GM12872 (cell line): ENCODE measurements at regions not wholly inside any gene's neighbourhood (a gene's known extent, or its start where the extent isn't known, plus 50 kb on each side); places are given as distances from the start of the nearest gene placed in this dataset.

Source experiments
- CTCF ChIP-seq: IDR thresholded peaks from 3 replicates; pipeline ENCODE4 v1.5.1; 2011; ENCODE audit warnings: low read depth, mild to moderate bottlenecking, low read length, moderate library complexity; ENCODE audit not compliant: insufficient read depth

- TF ChIP-seq CTCF, result no peak
These were observed 263.0 kb downstream of the EIPR1 start for GRCh38 chr2:3114406-3115185.

GRCh38 chr2:3113769-3114168 lies 263.8 kb downstream of the EIPR1 start:
- no peak for TF ChIP-seq CTCF

GRCh38 chr2:3113122-3113521 lies 264.5 kb downstream of the EIPR1 start:
- no peak for TF ChIP-seq CTCF

- no peak for TF ChIP-seq CTCF
These were observed 265.1 kb downstream of the EIPR1 start for GRCh38 chr2:3112553-3112952.

- no peak for TF ChIP-seq CTCF
These were observed 265.5 kb downstream of the EIPR1 start for GRCh38 chr2:3112131-3112530.

- TF ChIP-seq CTCF, result no peak
These were observed 266.5 kb downstream of the EIPR1 start for GRCh38 chr2:3110994-3111666.

GRCh38 chr2:3110555-3110954 lies 267.1 kb downstream of the EIPR1 start:
- no peak for TF ChIP-seq CTCF
